ENCODE measurements at regions not wholly inside any gene's neighbourhood (a gene's known extent, or its start where the extent isn't known, plus 50 kb on each side); places are given as distances from the start of the nearest gene placed in this dataset.

GRCh38 chr4:89509708-89510281, 202.2 kb upstream of the GPRIN3 start:
- TF ChIP-seq, protein P1, sequence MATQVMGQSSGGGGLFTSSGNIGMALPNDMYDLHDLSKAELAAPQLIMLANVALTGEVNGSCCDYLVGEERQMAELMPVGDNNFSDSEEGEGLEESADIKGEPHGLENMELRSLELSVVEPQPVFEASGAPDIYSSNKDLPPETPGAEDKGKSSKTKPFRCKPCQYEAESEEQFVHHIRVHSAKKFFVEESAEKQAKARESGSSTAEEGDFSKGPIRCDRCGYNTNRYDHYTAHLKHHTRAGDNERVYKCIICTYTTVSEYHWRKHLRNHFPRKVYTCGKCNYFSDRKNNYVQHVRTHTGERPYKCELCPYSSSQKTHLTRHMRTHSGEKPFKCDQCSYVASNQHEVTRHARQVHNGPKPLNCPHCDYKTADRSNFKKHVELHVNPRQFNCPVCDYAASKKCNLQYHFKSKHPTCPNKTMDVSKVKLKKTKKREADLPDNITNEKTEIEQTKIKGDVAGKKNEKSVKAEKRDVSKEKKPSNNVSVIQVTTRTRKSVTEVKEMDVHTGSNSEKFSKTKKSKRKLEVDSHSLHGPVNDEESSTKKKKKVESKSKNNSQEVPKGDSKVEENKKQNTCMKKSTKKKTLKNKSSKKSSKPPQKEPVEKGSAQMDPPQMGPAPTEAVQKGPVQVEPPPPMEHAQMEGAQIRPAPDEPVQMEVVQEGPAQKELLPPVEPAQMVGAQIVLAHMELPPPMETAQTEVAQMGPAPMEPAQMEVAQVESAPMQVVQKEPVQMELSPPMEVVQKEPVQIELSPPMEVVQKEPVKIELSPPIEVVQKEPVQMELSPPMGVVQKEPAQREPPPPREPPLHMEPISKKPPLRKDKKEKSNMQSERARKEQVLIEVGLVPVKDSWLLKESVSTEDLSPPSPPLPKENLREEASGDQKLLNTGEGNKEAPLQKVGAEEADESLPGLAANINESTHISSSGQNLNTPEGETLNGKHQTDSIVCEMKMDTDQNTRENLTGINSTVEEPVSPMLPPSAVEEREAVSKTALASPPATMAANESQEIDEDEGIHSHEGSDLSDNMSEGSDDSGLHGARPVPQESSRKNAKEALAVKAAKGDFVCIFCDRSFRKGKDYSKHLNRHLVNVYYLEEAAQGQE (IDR thresholded peaks at IDR 0.05; ENCODE audit: insufficient read depth in 1 of 2, low read depth in 2 of 2, low read length in 2 of 2): no peak
- no peak for TF ChIP-seq TAF1 (IDR thresholded peaks at IDR 0.05; ENCODE audit: borderline replicate concordance, insufficient read depth, low read length)
